ENCODE measurements at regions not wholly inside any gene's neighbourhood (a gene's known extent, or its start where the extent isn't known, plus 50 kb on each side); places are given as distances from the start of the nearest gene placed in this dataset.

DNA sequence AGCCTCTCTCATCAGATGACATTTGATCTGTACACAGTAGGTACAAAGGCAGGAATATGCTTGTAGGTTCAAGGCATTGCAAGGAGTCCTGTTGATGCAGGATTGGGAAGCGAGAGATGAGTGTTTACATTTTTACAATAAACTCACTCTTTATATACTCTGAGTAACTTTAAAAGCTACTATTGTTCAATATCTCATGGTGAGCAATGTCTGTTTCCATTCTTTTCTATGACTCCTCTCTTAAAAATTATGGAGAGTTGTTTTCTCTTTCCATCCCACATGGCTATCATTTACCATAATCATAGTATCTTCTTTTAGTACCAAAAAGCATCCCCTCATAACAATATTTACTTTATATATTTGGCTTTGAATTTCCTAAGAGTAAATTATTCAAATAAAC lies 314.0 kb upstream of the CDIN1 start:
- DNase-seq (ENCODE audit: low spot score) = no peak

DNA sequence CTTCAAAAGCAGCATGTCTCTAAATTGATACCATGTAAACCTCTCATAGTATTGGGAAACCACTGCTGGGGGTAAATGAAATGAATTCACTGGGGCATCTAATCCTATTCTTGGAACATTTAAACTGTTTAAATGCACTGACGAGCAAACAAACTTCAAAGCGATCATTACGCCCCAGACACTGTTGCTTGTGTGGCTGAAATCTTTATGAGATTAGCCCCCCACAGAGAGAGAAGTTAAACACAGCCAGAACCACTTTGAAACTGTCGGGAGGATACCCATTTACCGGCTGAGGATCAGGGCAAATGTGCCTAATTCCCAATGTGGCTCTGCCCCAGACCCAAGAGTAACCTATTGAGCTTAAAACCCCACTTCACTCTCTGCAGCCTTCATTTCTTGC lies 308.4 kb upstream of the CDIN1 start:
- no peak for DNase-seq (ENCODE audit: low spot score)

DNA sequence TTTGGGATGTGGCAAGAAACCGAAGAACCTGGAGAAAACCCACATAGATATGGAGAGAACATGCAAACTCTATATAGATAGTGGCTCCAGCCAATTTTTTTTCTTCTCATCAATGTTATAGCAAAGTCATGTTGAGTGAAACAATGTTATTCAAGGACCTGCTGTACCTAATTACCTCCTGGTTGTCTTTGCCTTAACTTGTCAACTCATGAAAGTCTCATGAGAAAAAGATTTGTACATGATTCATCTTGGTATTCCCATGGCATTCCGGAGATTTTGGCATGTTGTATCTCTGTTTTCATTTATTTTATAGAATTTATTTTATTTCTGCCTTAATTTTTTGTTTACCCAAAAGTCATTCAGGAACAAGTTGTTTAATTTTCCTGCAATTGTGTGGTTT lies 303.8 kb upstream of the CDIN1 start:
- DNase-seq (ENCODE audit: low spot score) = no peak

DNA sequence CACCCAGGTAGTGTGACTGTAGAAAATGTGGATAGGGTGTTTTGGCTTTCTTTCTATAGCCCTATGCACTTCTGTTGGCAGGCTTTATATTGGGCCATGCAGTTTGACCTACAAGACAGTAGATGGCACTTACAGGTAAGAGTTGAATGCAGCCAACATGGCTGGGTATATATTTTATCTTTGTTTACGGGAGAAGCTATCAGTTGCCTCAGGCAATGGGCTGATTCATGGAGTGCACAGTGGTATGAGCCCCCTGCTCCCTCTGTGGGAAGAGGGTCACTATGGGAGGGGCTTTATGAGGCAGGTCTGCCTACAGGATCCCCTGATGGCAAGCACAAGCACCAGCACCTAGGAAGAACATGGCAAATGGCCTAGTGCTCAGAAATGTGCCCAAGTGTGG lies 301.2 kb upstream of the CDIN1 start:
- DNase-seq (ENCODE audit: low spot score) = no peak

DNA sequence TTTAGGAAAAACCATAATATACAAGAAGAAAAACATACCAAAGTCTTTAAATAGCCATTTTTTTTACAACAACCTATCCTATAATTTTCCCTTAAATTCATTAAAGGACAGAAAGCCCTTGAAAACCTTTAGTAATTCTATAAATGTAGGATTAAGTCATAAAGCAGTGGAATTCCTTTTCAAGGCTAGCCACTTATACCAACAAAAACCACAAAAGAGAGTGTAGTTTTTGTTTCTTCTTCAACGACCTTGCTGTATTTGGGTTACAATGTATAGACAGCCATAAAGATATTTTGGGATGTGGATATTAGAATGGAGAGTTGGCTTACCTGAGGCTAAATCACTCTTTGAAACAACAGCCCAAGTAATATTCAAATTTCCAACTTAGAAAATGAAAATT lies 296.6 kb upstream of the CDIN1 start:
- DNase-seq (ENCODE audit: low spot score) = no peak

DNA sequence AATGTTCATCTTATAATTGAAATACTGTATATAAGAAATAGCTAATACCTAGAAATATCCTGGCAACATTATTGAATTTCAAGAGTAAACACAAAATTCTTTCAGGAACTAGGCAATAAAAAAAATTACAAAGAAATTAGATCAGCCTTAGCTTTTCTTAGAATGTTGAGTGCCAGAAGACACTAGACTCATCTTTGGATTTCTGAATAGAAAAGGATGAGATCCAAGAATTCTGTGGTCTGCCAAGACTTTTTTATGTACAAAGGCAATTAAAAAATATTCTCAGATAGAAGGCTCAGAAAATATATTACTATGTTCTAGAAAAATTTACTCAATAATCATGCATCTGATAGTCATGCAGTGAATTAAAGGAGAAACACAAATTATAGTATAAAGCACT lies 294.5 kb upstream of the CDIN1 start:
- no peak for DNase-seq (ENCODE audit: low spot score)

DNA sequence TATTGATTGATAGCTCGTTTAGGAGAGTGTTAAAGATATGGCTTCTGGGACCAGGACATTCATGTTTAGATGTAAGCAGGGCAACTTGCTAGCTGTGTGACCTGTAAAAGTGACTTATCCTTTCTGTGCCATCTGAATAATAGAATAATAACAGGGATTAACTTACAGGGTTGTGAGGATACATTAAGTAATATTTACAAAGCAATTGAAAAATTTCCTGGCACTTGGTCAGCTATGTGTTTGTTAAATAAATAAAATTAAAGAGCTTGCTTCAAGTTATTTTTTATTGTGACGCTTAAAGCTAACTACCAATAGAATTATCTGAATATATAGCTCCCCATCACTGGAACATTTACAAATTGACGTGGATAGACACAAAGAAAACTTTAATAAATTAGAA lies 287.9 kb upstream of the CDIN1 start:
- no peak for DNase-seq (ENCODE audit: low spot score)

DNA sequence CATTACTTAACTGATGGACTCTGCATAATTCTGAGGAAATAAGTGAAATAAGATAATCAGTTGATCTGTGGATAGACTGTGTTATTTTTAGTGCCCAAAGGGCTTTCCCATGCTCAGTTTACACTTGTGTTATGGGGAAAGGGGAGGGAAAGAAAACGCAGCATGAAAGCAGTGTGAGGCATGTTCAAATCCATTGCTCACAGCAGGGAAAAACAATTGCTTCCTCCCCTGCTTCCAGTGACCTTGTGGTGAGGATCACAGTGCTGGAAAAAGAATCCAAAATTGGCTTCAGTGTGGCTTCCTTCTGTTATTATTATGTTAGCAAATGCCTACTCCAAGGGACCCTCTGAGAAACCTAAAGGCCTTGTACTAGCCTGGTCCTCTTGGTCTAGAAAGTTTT lies 285.1 kb upstream of the CDIN1 start:
- DNase-seq (ENCODE audit: low spot score) = no peak

DNA sequence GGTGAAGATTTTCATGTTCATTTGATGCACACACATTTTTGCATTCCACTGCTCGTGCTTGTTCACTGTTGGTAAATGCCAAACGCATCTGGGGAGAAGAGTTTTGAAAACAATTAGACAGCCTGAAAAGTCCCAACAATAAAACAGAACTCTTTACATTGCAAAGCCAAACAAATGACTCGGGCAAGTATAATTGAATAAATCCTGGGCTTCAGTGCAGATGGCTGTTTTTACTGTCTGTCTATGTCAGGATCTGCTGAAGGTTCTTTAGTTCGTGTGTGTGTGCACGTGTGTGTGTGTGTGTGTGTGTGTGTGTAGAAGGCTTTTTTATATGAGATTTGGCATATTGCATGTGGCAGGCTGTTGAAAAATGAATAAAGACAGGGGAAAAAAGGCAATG lies 277.5 kb upstream of the CDIN1 start:
- DNase-seq (ENCODE audit: low spot score) = no peak

DNA sequence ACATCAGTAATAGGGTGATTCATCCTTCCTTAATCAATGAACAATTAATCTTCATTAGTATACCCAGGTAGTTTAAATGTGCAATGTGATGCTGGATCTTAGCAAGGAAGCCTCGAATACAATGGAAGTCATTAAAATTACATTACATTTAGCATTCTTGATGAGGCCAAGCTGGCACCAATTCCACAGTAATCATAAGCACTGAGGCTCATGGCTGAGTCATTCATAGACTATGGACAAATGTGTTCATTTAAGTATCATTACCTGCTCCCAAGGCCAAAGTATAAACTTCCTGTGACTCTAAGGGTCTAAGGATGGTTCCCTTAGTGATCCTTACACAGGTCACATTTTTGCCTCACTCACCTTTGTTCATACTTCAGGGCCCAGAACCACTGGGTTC lies 266.4 kb upstream of the CDIN1 start:
- DNase-seq (ENCODE audit: low spot score) = no peak

DNA sequence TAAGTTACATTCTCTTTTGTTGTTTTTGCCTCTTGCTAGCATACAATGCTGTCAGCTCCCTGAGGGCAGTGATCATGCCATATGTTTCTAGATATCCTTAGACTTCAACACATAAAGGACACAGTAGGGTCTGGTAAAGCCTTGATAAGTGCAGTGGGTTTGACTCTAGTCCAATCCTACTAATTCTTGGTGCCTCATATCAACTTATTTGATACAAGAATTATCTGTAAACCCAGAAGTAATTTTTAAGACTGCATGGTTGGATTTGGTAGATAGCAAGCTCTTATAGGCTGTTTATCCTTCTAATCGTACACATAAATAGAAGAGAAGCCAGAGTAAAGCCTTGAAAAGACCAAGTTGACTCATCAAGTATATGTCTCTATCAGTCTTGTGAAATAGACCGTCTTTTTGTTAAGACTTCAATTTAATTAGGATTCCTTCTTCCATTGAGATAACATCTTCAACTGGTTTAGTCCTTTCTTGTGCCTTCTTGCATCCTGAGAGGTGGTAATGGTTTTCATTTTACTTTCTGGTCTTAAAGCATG lies 265.6 kb upstream of the CDIN1 start:
- no peak for DNase-seq (ENCODE audit: low spot score)

DNA sequence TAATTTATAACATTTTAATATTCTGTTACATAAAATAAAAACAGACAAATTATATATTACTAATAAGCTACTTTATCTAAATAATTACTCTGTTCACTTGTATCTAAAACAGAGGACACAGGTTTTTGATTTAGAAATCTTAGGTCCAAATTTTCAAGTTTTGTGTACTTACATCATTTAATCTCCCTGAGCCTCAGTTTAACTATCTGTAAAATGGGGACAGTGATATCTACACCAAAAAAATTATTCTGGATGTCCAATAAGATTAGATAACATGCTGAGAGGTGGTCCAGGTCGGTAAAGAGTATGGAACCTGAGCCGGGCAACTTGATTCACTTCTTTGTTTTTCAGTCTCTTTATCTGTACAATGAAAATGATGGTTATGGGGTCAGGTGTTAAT lies 263.8 kb upstream of the CDIN1 start:
- no peak for DNase-seq (ENCODE audit: low spot score)

DNA sequence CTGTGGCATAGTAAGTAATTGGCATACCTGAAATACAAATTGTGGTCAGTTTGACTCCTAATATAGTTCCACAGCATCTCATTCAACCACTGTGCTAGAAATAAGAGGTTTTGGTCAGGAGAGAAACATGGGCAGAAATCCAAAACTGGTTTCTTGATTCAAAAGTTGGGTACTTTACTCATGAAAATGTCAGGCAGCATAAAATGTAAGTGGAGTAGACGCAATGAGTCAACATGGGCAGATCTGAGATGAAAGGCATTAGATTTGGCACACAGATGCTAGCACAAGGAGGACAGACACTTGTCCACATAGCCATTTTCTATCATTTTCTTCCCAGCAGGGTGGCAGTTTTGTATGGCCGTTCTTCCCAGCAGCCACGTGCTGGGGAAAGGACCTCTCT lies 255.8 kb upstream of the CDIN1 start:
- DNase-seq (ENCODE audit: low spot score) = no peak

DNA sequence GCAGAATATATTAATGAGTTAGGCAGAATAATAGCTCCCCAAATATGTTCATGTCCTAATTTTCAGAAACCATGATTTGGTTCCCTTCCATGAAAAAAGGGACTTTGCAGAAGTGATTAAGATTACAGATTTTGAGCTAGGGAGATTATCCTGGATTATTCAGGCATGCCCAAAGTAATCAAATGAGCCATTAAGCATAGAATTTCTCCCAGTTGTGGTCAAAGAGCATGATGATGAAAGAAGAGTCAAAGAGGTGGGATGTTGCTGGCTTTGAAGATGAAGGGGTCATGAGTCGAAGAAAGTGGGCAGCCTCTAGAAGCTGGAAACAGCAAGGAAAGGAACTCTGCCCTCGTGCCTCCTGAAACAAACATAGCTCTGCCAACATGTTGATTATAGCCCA lies 254.2 kb upstream of the CDIN1 start:
- no peak for DNase-seq (ENCODE audit: low spot score)

DNA sequence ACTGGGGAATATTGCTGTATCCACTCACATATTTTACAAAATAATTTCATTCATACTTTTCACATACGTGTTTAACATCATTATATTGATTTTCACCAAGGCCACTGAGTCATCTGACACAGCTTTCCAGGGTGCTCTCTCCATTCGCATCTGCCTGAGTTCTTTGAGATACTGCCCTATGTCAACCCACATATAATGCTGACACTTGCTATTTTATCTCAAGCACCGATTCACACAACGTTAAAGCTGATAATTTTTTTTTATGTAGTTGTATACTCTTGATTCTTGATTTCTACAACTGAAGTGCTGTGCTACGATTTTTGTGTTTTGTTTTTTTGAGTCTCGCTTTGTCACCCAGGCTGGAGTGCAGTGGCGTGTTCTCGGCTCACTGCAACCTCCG lies 249.8 kb upstream of the CDIN1 start:
- DNase-seq (ENCODE audit: low spot score) = no peak

DNA sequence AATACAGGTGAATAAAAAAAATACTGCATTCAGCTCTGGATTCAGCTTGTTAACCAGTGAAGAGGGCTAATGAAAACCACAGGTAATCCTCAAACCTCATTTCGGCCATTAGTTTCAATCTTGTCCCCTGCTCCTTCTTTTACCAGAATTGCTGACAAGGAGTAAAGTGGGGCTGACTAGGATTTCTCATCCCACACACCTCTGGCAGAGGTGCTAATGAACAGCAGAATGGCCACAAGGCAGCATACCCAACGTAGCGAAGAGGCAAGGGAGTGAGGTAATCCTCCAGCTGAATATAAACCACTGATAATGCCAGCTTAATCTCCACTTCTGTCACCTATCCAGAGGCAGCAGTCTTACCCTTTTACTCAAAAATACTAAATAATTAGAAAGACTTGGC lies 248.8 kb upstream of the CDIN1 start:
- DNase-seq (ENCODE audit: low spot score) = no peak

DNA sequence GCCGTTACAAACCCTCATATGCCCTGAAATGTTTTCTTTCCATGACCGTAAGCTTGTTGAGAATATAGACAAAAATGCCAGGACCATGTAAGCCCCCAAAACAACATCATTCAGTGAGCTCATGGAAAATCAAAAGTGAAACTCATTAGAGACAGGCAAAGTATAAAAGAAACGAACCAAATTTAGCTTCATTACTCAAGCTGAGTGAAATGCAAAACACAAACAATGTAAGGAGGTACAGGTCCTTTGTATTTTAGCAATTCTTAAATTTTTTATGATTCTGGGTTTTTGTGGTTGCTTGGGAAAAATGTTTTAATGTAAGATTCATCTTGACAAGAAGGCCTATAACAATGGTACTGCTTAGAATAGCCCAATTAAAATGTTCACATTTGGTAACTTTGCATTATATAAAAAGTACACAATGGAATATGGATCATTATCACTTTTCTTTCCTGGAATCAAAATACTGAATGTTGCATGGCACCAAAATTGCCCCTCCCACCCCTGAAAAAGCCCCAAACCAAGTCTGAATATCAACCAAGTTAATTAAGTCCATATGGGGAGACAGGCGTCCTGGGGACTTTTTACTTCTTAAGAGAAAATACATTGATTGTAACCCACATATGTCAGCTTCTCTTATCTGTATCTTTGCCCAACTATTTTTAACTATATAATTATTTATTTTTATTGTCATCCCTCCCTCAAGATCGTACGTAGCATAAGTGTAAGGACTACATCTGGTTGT lies 247.7 kb upstream of the CDIN1 start:
- no peak for DNase-seq (ENCODE audit: low spot score)

DNA sequence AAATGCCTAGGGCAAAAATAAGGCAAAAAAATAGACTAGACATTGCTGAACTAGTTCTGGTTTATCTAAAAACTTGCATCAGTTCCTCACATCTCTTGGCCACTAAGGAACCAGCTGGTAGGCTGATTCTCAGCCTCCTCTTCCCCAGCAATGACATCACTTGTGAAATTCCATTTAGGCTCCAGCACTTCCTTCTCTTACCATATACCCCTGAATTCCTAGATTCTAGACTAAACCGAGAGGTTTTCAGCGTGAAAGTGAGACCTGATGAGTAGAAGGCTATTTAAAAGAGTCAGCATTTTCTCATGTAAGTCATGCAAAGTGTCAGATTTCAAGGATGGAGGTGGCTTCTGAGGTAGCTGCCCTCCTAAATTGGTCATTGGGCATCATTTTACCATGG lies 247.1 kb upstream of the CDIN1 start:
- no peak for DNase-seq (ENCODE audit: low spot score)

DNA sequence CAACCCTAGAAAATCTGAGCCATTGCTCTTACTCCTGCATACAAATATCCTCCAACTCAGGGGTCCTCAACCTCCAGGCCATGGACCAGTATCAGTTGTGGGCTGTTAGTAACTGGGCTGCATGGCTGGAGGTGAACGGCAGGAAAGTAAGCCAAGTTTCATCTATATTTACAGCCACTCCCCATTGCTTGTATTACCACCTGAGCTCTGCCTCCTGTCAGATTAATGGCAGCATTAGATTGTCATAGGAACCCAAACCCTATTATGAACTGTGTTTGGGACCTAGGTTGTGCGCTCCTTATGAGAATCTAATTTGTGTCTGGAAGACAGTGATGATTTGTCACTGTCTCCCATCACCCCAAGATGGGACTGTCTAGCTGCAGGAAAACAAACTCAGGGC lies 246.5 kb upstream of the CDIN1 start:
- no peak for DNase-seq (ENCODE audit: low spot score)

DNA sequence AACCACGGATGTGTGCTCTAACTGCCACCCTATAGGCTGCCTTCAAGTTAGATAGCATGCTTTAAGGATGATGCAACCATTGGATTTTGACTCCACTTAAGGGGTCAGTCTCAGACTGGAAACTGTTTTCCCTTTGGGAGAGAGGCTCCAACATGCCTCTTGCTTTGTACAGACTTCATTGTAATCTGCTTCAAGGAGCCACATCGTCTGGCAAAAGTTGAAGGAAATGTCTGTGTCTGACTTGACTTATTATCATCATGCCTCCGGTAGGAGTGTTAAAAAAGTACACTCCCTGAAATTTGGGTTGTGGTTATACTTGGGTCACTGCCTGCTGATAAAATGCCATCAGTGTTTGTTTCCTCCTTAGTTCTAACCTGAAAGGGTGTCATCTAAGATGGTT lies 245.4 kb upstream of the CDIN1 start:
- DNase-seq (ENCODE audit: low spot score) = no peak

DNA sequence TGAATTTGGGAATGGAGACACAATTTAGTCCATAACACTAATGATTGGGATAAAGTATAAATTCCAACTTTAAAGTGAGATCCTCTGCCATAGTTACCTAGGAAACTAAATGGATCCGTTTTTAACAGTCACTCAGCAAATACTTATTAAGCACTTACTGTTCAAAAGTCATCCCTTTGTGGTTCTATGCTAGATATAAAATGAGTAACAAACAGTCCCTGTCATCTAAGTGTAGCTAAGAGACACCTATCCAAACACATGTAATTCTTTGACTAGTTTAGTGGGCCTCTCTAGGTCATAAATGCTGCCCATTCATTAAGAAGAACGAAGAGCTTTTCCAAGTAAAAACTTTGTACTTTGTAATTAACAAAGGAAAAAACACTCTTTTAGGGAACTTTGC lies 244.2 kb upstream of the CDIN1 start:
- no peak for DNase-seq (ENCODE audit: low spot score)

DNA sequence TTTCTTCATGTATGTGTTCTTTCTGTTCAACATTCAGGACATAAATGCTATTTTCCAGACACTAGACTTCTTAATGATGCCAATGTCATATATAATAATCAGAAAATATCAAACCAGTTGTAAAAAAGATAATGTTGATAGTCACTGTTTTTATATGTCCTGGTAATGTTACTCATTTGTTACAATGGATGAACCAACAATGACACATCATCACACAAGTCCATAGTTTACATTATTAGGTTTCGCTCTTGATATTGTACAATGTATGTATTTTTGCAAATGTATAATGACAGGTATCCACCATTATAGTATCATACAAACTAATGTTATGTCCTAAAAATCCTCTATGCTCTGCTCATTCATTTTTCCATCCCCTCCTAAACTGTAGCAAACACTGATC lies 243.8 kb upstream of the CDIN1 start:
- no peak for DNase-seq (ENCODE audit: low spot score)

DNA sequence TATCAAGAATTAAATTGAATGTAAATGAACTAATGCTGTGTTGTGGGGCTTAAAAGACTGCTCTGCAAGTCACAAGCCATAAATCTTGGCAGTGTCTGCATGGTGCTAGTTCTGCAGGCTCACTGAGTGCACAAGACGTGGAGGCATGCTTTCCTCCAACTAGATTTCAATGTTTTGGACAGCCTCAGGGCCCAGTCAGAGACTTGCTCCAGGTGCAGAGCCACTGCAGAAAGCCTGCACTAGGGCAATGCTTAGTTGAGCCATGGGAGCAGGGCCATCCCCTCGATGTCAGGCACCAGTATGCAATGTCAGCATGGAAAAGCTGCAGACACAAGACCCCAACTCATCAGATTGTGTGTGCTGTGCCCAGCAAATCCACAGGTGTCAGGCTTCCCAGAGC lies 234.5 kb upstream of the CDIN1 start:
- no peak for DNase-seq (ENCODE audit: low spot score)

DNA sequence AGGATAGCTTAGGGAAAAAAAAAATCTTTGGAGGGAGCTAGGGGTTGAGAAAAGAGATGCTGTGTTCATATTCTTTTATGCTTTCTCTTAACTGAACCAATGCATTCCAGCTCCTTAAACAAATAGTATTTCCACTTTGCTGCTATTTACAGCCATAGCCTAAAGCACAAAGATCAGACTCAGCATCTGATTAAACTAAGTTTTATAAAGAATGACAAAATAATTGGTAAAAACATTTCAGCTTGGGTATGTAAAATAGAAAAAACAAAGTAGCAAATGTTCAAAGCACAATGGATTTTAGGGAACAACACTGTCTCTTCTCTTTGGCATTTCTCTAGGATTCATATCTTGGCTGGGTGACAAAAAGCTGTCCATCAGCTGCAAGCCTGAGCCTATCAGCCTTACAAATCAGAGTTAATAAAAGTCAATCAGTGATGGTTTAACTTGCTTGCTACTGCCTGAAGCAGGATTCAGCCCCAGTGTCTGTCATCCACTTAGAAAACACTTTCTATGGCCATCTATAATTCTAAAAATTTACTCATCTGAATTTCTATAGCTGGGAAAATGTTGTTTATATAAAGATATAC lies 232.1 kb upstream of the CDIN1 start:
- no peak for DNase-seq (ENCODE audit: low spot score)
